H7 (cell line): ENCODE measurements at regions not wholly inside any gene's neighbourhood (a gene's known extent, or its start where the extent isn't known, plus 50 kb on each side); places are given as distances from the start of the nearest gene placed in this dataset.

Experiments
- DNase-seq: peaks from one replicate; pipeline ENCODE4 v3.0.0; 2012
- H3K27me3 ChIP-seq: 2 replicates; pipeline ENCODE4 v1.6.0; 2011; ENCODE audit warnings: mild to moderate bottlenecking, low read length; ENCODE audit not compliant: control insufficient read depth, insufficient read depth
- H3K36me3 ChIP-seq: replicated peaks from 2 replicates; pipeline ENCODE4 v1.5.1; 2011; ENCODE audit warnings: low read length; ENCODE audit not compliant: control insufficient read depth, insufficient read depth
- H3K4me3 ChIP-seq: 2 replicates; pipeline ENCODE4 v1.5.1; 2011; ENCODE audit warnings: low read depth, mild to moderate bottlenecking, control low read depth, low read length, moderate library complexity; ENCODE audit not compliant: insufficient read depth

- no peaks in the 10 kb centered on the region for H3K36me3 ChIP-seq
- H3K4me3 ChIP-seq: no peak overlapping the region
- H3K27me3 ChIP-seq: no peaks in the 10 kb centered on the region
These were observed 323.7 kb upstream of the ZP4 start for GRCh38 chr1:238214449-238214848.

DNA sequence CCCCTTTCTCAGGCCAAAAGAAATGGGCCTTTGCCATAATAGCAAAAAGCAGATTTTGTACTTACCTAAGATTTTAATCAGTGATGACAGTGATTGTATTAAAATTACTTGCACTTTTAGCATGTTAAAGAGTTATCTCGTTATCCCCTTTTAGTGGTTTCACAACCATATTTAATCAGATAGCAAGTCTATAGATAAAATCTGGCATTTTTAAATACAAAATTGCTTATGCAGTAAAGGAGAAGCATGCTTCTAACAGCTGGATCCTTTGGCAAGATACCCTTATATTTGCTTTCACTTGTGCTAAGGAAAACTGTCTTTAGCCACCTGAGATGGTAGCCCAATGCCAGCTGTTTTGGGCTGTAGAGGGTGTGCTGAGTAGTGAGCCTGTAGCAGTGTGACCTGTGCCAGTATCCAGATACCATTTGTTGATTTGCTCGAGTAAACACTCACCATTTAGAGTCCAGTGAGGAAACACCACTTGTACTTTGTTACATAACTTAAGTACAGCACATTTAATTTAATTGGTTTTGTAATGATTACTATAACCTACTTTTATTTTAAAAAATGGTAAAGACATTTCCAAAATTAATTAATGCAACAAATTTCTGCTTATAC, 314.4 kb upstream of the ZP4 start:
- Histone ChIP-seq H3K4me3 (no peak overlapping the region), H3K36me3 (no peaks in the 10 kb centered on the region), H3K27me3 (no peaks in the 10 kb centered on the region)
- no peak for DNase-seq

More at GRCh38 chr1:238214449-238214848, 323.7 kb upstream of the ZP4 start:
- no peak for DNase-seq

- Histone ChIP-seq H3K27me3 (no peaks in the 10 kb centered on the region), H3K4me3 (no peak overlapping the region), H3K36me3 (no peaks in the 10 kb centered on the region)
- no peak for DNase-seq
These were observed 311.3 kb upstream of the ZP4 start for GRCh38 chr1:238201992-238202391.

GRCh38 chr1:238199325-238199724, 308.6 kb upstream of the ZP4 start:
- no peak for DNase-seq
- no peaks in the 10 kb centered on the region for H3K27me3 ChIP-seq
- no peak overlapping the region for H3K4me3 ChIP-seq
- no peaks in the 10 kb centered on the region for H3K36me3 ChIP-seq

DNA sequence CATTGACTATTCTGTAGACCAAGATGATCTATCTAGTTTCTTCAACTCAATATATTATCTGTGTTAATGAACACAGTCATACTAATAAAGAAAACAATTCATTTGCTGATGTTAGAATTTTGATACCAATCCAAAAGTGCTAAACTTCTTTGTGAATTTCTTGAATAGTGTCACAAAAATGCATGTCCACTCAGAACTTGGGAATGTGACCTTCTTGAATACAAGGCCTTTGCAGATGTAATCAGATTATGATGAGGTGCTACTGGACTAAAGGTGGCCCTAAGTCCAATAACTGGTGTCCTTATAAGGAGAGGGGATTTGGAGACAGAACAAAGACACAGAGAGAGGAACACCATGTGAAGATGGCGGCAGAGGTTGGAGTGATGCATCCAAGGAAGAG, 305.8 kb upstream of the ZP4 start:
- Histone ChIP-seq H3K4me3 (no peak overlapping the region), H3K36me3 (no peaks in the 10 kb centered on the region), H3K27me3 (no peaks in the 10 kb centered on the region)
- no peak for DNase-seq

DNA sequence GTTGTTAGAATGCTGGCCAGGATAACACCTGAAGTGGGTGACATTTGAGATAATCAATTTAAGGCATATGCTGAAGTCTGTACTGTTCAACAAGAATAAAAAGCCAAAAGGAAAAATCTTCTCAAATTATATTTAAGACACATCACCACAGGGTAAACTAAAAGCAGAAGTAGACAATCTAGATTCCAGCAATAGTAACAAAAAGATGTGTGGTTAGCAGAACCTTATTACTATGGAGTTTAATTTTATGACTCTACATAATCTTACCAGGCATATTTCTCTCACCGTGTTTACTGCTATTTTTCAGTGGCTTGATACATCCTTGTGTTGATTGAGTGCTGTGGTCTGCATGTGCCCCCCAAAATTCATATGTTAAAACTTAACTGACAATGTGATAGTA, 300.4 kb upstream of the ZP4 start:
- Histone ChIP-seq H3K36me3 (no peaks in the 10 kb centered on the region), H3K27me3 (no peaks in the 10 kb centered on the region), H3K4me3 (no peak overlapping the region)
- DNase-seq: no peak

- DNase-seq: no peak
- no peak overlapping the region for H3K4me3 ChIP-seq
- no peaks in the 10 kb centered on the region for H3K27me3 ChIP-seq
- no peaks in the 10 kb centered on the region for H3K36me3 ChIP-seq
These were observed 296.8 kb upstream of the ZP4 start for GRCh38 chr1:238187575-238187949.

- Histone ChIP-seq H3K36me3 (no peaks in the 10 kb centered on the region), H3K27me3 (no peaks in the 10 kb centered on the region), H3K4me3 (no peak overlapping the region)
- DNase-seq: no peak
These were observed 296.3 kb upstream of the ZP4 start for GRCh38 chr1:238186887-238187574.

GRCh38 chr1:238177960-238178645, 287.4 kb upstream of the ZP4 start:
- Histone ChIP-seq H3K27me3 (no peaks in the 10 kb centered on the region), H3K4me3 (no peak overlapping the region)
- DNase-seq: peak; percentile 2

DNA sequence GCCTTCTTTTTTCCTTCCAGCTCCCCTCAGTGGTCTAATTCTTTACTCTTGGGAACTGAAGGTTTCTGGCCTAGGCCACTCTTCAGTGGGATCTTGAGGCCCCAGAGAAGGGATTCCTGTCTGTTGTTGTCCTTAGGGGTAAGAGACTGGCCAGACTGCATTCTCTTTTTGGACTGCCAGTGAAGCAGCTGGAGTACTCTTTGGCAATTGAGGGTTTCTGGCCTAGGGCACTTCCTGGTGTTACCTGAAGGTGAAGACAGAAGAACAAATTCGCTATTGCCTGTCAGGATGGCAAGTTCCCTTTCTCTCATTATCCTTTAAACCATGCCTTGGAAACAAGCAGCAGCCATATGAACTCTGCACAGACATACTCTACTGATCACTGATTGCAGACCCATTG, 286.6 kb upstream of the ZP4 start:
- Histone ChIP-seq H3K36me3 (no peaks in the 10 kb centered on the region), H3K4me3 (no peak overlapping the region), H3K27me3 (no peaks in the 10 kb centered on the region)
- DNase-seq: no peak

More at GRCh38 chr1:238177960-238178645, 287.4 kb upstream of the ZP4 start:
- no peaks in the 10 kb centered on the region for H3K36me3 ChIP-seq

DNA sequence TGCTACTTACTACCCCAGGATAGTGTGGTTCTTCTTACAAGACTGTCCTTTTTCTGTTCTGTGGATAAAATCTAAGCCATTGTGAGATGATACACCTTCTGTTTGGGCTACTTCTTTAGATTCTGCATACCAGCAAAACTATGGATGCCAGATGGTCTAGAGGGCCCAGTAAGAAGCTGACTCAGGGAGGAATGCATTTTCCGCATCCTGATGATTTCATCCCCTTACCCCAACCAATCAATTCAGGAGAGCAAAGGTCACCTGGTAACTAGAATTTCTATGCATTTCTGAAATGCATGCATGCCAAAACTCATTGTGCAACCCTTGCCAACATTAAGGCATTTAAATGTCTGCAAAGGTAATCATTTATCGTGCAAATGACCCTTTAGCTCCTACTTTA, 285.7 kb upstream of the ZP4 start:
- H3K36me3 ChIP-seq: no peaks in the 10 kb centered on the region
- no peaks in the 10 kb centered on the region for H3K27me3 ChIP-seq
- no peak overlapping the region for H3K4me3 ChIP-seq
- no peak for DNase-seq

GRCh38 chr1:238171985-238172384, 281.3 kb upstream of the ZP4 start:
- H3K36me3 ChIP-seq: no peaks in the 10 kb centered on the region
- H3K27me3 ChIP-seq: no peaks in the 10 kb centered on the region
- H3K4me3 ChIP-seq: no peak overlapping the region

GRCh38 chr1:238161955-238162354, 271.2 kb upstream of the ZP4 start:
- no peak for DNase-seq

More at GRCh38 chr1:238171985-238172384, 281.3 kb upstream of the ZP4 start:
- DNase-seq: no peak

DNA sequence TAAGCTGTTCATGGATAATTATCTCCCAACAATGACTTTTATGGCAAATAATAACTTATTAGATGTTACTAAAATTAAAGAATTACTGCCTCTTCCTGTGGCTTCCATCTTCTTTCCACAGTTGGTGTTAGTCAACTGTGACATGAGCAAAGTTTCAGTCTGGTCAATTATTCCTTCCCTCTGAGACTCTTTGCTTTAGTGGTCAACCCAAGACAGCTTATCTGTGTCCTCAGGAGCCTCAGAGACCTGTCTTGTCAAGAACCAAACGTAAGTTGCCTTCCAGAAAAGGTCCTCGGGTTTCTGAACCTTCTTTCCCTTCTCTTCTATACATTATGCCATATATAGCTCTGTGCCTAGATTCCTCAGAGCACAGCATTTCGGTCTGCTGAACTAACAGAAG, 263.2 kb upstream of the ZP4 start:
- Histone ChIP-seq H3K4me3 (no peak overlapping the region), H3K27me3 (no peaks in the 10 kb centered on the region), H3K36me3 (no peaks in the 10 kb centered on the region)
- DNase-seq: no peak

More at GRCh38 chr1:238161955-238162354, 271.2 kb upstream of the ZP4 start:
- Histone ChIP-seq H3K4me3 (no peak overlapping the region), H3K27me3 (no peaks in the 10 kb centered on the region), H3K36me3 (no peaks in the 10 kb centered on the region)

DNA sequence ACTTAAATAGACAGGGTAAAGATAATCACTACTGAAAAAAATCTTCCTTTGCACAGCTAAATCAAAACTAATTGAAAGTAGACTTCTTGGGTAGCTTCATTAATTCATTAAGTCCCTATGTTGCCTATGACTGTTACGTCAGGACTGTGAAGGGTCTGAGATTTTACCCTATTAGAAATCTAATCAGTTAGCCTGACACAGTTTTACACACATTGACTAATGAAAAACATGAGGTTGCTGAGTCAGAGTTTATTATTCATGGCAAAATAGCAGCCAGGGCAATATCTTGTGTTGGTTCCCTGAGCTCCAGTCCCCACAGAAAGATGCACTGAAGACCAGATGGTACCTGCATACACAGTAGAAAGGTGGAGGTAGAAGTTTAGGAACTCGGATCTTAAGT, 262.5 kb upstream of the ZP4 start:
- DNase-seq: no peak
- Histone ChIP-seq H3K4me3 (no peak overlapping the region), H3K36me3 (no peaks in the 10 kb centered on the region), H3K27me3 (no peaks in the 10 kb centered on the region)
